Effector CD8-positive, alpha-beta T cell (primary cell): ENCODE measurements at regions not wholly inside any gene's neighbourhood (a gene's known extent, or its start where the extent isn't known, plus 50 kb on each side); places are given as distances from the start of the nearest gene placed in this dataset.
"Not testable (repeated sequence)": the region's sequence is repeated elsewhere in the genome, so short reads cannot be mapped to it uniquely, and the experiment has no call there.

ENCODE experiments used
- DNase-seq: peaks from one replicate; lab custom pipeline; 2025; lab: John Stamatoyannopoulos, UW

GRCh38 chr6:141088171-141088570 lies 1044.6 kb upstream of the GJE1 start:
- no peak for DNase-seq

- no peak for DNase-seq
Measured at GRCh38 chr6:141077355-141078333, 1055.1 kb upstream of the GJE1 start.

GRCh38 chr6:141057761-141058160 lies 1075.0 kb upstream of the GJE1 start:
- DNase-seq, result no peak

- DNase-seq, result no peak
Measured at GRCh38 chr6:141056945-141057625, 1075.6 kb upstream of the GJE1 start.

- no peak for DNase-seq
Measured at GRCh38 chr6:141050471-141050870, 1082.3 kb upstream of the GJE1 start.

- DNase-seq, result no peak
Measured at GRCh38 chr6:141048451-141048850, 1084.3 kb upstream of the GJE1 start.

- not testable (repeated sequence) for DNase-seq
Measured at GRCh38 chr6:141046496-141046895, 1086.2 kb upstream of the GJE1 start.

- DNase-seq, result no peak
Measured at GRCh38 chr6:141041596-141042087, 1091.1 kb upstream of the GJE1 start.

- DNase-seq, result no peak
Measured at GRCh38 chr6:141035312-141036200, 1097.2 kb upstream of the GJE1 start.

- DNase-seq, result no peak
Measured at GRCh38 chr6:141033101-141033500, 1099.6 kb upstream of the GJE1 start.

- DNase-seq, result no peak
Measured at GRCh38 chr6:141029908-141030307, 1102.8 kb upstream of the GJE1 start.

GRCh38 chr6:141028791-141029280 lies 1103.9 kb upstream of the GJE1 start:
- DNase-seq, result no peak

- DNase-seq, result no peak
Measured at GRCh38 chr6:141026504-141026903, 1106.2 kb upstream of the GJE1 start.

GRCh38 chr6:141024526-141024925 lies 1108.2 kb upstream of the GJE1 start:
- DNase-seq, result no peak

GRCh38 chr6:141017941-141018340 lies 1114.8 kb upstream of the GJE1 start:
- no peak for DNase-seq

- DNase-seq, result no peak
Measured at GRCh38 chr6:141000917-141001316, 1131.8 kb upstream of the GJE1 start.

- no peak for DNase-seq
Measured at GRCh38 chr6:140993515-140993914, 1139.2 kb upstream of the GJE1 start.

GRCh38 chr6:140992678-140993077 lies 1140.0 kb upstream of the GJE1 start:
- no peak for DNase-seq

GRCh38 chr6:140988780-140989179 lies 1143.9 kb upstream of the GJE1 start:
- no peak for DNase-seq

GRCh38 chr6:140987364-140988155 lies 1145.2 kb upstream of the GJE1 start:
- no peak for DNase-seq
